ENCODE measurements at regions not wholly inside any gene's neighbourhood (a gene's known extent, or its start where the extent isn't known, plus 50 kb on each side); places are given as distances from the start of the nearest gene placed in this dataset.

GRCh38 chr10:81724431-81724830, 150.6 kb upstream of the NRG3 start:
- TF ChIP-seq CTCF (IDR thresholded peaks at IDR 0.05; ENCODE audit: insufficient read depth, low read length, poor library complexity, severe bottlenecking): no peak
- TF ChIP-seq EZH2phosphoT487 (conservative IDR thresholded peaks at IDR 0.05; ENCODE audit: low read length): no peak
- Histone ChIP-seq H3F3A (ENCODE audit: insufficient read depth) (no peaks in the 10 kb centered on the region), H3K9ac (ENCODE audit: low read length) (no peak overlapping the region), H3K9me3 (ENCODE audit: insufficient read depth, low read length) (no peaks in the 10 kb centered on the region), H3K36me3 (ENCODE audit: low read length) (no peaks in the 10 kb centered on the region), H3K27me3 (ENCODE audit: low read length) (no peaks in the 10 kb centered on the region), H3K9me2 (replicated peaks; ENCODE audit: insufficient read depth, low read length) (no peaks in the 10 kb centered on the region), H4K20me1 (ENCODE audit: low read depth, low read length) (no peaks in the 10 kb centered on the region), H3K27ac (ENCODE audit: low read depth, low read length) (no peak overlapping the region), H3K4me3 (ENCODE audit: insufficient read depth, low read length, poor library complexity, severe bottlenecking) (no peak overlapping the region), H3K4me2 (ENCODE audit: low read depth, low read length, poor library complexity, severe bottlenecking) (no peak overlapping the region), H3K79me2 (ENCODE audit: insufficient read depth, low read length) (no peaks in the 10 kb centered on the region), H2AFZ (ENCODE audit: low read depth, low read length, severe bottlenecking) (no peak overlapping the region)

GRCh38 chr10:81725851-81726250, 149.1 kb upstream of the NRG3 start:
- H4K20me1 ChIP-seq (ENCODE audit: low read depth, low read length): no peaks in the 10 kb centered on the region
- H3K36me3 ChIP-seq (ENCODE audit: low read length): no peaks in the 10 kb centered on the region
- no peaks in the 10 kb centered on the region for H3K79me2 ChIP-seq (ENCODE audit: insufficient read depth, low read length)
- H3K4me2 ChIP-seq (ENCODE audit: low read depth, low read length, poor library complexity, severe bottlenecking): no peak overlapping the region
- H2AFZ ChIP-seq (ENCODE audit: low read depth, low read length, severe bottlenecking): no peak overlapping the region
- no peaks in the 10 kb centered on the region for H3K27me3 ChIP-seq (ENCODE audit: low read length)
- no peak overlapping the region for H3K27ac ChIP-seq (ENCODE audit: low read depth, low read length)
- no peak overlapping the region for H3K4me3 ChIP-seq (ENCODE audit: insufficient read depth, low read length, poor library complexity, severe bottlenecking)
- no peaks in the 10 kb centered on the region for H3K9me3 ChIP-seq (ENCODE audit: insufficient read depth, low read length)
- H3K9ac ChIP-seq (ENCODE audit: low read length): no peak overlapping the region
- TF ChIP-seq EZH2phosphoT487 (conservative IDR thresholded peaks at IDR 0.05; ENCODE audit: low read length) (no peak), CTCF (IDR thresholded peaks at IDR 0.05; ENCODE audit: insufficient read depth, low read length, poor library complexity, severe bottlenecking) (no peak)
- H3K9me2 ChIP-seq (replicated peaks; ENCODE audit: insufficient read depth, low read length): no peaks in the 10 kb centered on the region
- no peaks in the 10 kb centered on the region for H3F3A ChIP-seq (ENCODE audit: insufficient read depth)

DNA sequence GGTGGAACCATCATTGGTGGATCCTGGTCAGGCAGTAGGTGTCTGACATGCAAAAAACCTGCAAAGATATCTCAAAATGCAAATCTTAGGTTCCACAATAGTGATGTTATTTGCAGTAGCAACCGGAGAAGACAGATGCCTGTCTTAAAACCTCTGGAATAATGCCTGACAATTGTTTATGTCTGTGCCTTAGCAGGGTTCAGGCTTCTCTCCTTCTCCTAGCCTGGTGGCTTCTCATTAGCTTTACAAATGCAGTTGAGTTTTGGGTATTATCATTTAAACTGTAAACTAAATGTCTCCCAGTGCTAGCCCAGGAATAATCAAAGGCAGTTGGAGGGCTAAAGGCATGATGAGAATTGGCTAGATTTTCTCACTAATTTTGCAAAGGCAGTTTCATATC, 146.3 kb upstream of the NRG3 start:
- no peak overlapping the region for H2AFZ ChIP-seq (ENCODE audit: low read depth, low read length, severe bottlenecking)
- H3K79me2 ChIP-seq (ENCODE audit: insufficient read depth, low read length): no peaks in the 10 kb centered on the region
- H3K9me3 ChIP-seq (ENCODE audit: insufficient read depth, low read length): no peaks in the 10 kb centered on the region
- H3K9me2 ChIP-seq (replicated peaks; ENCODE audit: insufficient read depth, low read length): no peaks in the 10 kb centered on the region
- no peak overlapping the region for H3K4me3 ChIP-seq (ENCODE audit: insufficient read depth, low read length, poor library complexity, severe bottlenecking)
- TF ChIP-seq CTCF (IDR thresholded peaks at IDR 0.05; ENCODE audit: insufficient read depth, low read length, poor library complexity, severe bottlenecking): no peak
- TF ChIP-seq EZH2phosphoT487 (conservative IDR thresholded peaks at IDR 0.05; ENCODE audit: low read length): no peak
- H4K20me1 ChIP-seq (ENCODE audit: low read depth, low read length): no peaks in the 10 kb centered on the region
- H3K27ac ChIP-seq (ENCODE audit: low read depth, low read length): no peak overlapping the region
- H3K9ac ChIP-seq (ENCODE audit: low read length): no peak overlapping the region
- H3K36me3 ChIP-seq (ENCODE audit: low read length): no peaks in the 10 kb centered on the region
- no peaks in the 10 kb centered on the region for H3K27me3 ChIP-seq (ENCODE audit: low read length)
- no peak overlapping the region for H3K4me2 ChIP-seq (ENCODE audit: low read depth, low read length, poor library complexity, severe bottlenecking)
- H3F3A ChIP-seq (ENCODE audit: insufficient read depth): no peaks in the 10 kb centered on the region

DNA sequence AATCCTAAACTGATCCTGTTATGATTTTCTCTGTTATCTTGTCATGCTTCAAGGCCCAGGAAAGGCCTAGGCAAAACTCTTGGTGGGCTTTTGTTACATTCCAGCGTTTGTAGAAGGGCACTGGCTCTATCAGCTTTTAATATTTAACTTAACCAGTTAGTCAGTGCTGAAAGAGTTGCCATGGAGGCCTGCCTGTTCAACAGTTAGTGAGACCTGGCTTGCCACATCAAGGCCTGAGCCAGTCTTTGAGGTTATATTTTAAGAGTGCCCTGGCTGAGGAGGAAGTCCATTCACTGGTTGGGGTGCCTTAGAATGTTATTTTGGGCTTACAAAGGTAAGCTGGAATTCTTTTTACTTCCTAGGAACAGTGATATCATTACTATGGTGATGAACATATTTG, 144.1 kb upstream of the NRG3 start:
- no peaks in the 10 kb centered on the region for H3K79me2 ChIP-seq (ENCODE audit: insufficient read depth, low read length)
- no peak overlapping the region for H3K4me2 ChIP-seq (ENCODE audit: low read depth, low read length, poor library complexity, severe bottlenecking)
- H3K27ac ChIP-seq (ENCODE audit: low read depth, low read length): no peak overlapping the region
- no peaks in the 10 kb centered on the region for H3K36me3 ChIP-seq (ENCODE audit: low read length)
- H3K9me3 ChIP-seq (ENCODE audit: insufficient read depth, low read length): no peaks in the 10 kb centered on the region
- no peak overlapping the region for H2AFZ ChIP-seq (ENCODE audit: low read depth, low read length, severe bottlenecking)
- no peaks in the 10 kb centered on the region for H4K20me1 ChIP-seq (ENCODE audit: low read depth, low read length)
- no peak for TF ChIP-seq CTCF (IDR thresholded peaks at IDR 0.05; ENCODE audit: insufficient read depth, low read length, poor library complexity, severe bottlenecking)
- TF ChIP-seq EZH2phosphoT487 (conservative IDR thresholded peaks at IDR 0.05; ENCODE audit: low read length): no peak
- no peaks in the 10 kb centered on the region for H3F3A ChIP-seq (ENCODE audit: insufficient read depth)
- H3K9me2 ChIP-seq (replicated peaks; ENCODE audit: insufficient read depth, low read length): no peaks in the 10 kb centered on the region
- no peak overlapping the region for H3K9ac ChIP-seq (ENCODE audit: low read length)
- H3K27me3 ChIP-seq (ENCODE audit: low read length): no peaks in the 10 kb centered on the region
- H3K4me3 ChIP-seq (ENCODE audit: insufficient read depth, low read length, poor library complexity, severe bottlenecking): no peak overlapping the region

Data from SU-DHL-6 (cell line).